ENCODE measurements at regions not wholly inside any gene's neighbourhood (a gene's known extent, or its start where the extent isn't known, plus 50 kb on each side); places are given as distances from the start of the nearest gene placed in this dataset.

DNA sequence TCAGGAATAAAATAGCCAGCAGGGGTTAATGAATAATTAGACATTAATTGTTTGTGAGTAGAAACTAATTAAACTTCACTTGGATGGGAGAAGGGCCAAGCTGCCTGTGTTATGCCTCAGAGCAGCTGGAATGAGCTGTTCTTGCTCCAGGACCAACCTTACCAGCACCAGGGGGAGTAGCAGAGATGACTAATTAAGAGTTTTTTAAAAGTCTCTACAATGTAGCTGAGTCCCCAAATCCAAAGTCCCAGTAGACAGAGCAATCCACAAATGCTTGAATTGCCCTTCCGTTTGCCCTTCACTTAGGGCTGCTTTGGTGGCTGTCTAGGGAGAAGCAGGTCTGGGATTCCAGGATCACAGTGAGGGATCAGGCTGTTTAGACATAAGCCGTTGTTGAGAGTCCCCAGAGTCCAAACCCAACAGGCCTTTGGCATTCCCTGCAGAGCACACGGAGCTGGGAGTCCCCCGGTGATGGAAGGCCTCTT is 59.4 kb downstream of the RHOB start:
- TF ChIP-seq EP300 (IDR thresholded peaks at IDR 0.05; ENCODE audit: low read depth) (no peak), POLR2A (IDR thresholded peaks at IDR 0.05) (no peak), POLR2AphosphoS5 (IDR thresholded peaks at IDR 0.05) (no peak)
- TF ChIP-seq, protein P1, sequence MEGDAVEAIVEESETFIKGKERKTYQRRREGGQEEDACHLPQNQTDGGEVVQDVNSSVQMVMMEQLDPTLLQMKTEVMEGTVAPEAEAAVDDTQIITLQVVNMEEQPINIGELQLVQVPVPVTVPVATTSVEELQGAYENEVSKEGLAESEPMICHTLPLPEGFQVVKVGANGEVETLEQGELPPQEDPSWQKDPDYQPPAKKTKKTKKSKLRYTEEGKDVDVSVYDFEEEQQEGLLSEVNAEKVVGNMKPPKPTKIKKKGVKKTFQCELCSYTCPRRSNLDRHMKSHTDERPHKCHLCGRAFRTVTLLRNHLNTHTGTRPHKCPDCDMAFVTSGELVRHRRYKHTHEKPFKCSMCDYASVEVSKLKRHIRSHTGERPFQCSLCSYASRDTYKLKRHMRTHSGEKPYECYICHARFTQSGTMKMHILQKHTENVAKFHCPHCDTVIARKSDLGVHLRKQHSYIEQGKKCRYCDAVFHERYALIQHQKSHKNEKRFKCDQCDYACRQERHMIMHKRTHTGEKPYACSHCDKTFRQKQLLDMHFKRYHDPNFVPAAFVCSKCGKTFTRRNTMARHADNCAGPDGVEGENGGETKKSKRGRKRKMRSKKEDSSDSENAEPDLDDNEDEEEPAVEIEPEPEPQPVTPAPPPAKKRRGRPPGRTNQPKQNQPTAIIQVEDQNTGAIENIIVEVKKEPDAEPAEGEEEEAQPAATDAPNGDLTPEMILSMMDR (IDR thresholded peaks at IDR 0.05) = no peak
